ENCODE measurements at regions not wholly inside any gene's neighbourhood (a gene's known extent, or its start where the extent isn't known, plus 50 kb on each side); places are given as distances from the start of the nearest gene placed in this dataset.

- no peak for TF ChIP-seq TCF7 (CRISPR knock-in tag; IDR thresholded peaks at IDR 0.05; ENCODE audit: low read depth)
- TF ChIP-seq ELF4 (CRISPR knock-in tag; IDR thresholded peaks at IDR 0.05; ENCODE audit: low read depth): no peak
- TF ChIP-seq E2F5 (CRISPR knock-in tag; IDR thresholded peaks at IDR 0.05): no peak
Measured at GRCh38 chr13:90576067-90576466, 771.4 kb upstream of the MIR17HG start (continued).

- no peaks in the 10 kb centered on the region for H3K27me3 Mint-ChIP-seq (ENCODE audit: low read depth)
- no peaks in the 10 kb centered on the region for H3K9me3 Mint-ChIP-seq
- no peak for TF ChIP-seq ZNF317 (CRISPR knock-in tag; IDR thresholded peaks at IDR 0.05; ENCODE audit: borderline replicate concordance, low read depth)
- TF ChIP-seq, protein P1, sequence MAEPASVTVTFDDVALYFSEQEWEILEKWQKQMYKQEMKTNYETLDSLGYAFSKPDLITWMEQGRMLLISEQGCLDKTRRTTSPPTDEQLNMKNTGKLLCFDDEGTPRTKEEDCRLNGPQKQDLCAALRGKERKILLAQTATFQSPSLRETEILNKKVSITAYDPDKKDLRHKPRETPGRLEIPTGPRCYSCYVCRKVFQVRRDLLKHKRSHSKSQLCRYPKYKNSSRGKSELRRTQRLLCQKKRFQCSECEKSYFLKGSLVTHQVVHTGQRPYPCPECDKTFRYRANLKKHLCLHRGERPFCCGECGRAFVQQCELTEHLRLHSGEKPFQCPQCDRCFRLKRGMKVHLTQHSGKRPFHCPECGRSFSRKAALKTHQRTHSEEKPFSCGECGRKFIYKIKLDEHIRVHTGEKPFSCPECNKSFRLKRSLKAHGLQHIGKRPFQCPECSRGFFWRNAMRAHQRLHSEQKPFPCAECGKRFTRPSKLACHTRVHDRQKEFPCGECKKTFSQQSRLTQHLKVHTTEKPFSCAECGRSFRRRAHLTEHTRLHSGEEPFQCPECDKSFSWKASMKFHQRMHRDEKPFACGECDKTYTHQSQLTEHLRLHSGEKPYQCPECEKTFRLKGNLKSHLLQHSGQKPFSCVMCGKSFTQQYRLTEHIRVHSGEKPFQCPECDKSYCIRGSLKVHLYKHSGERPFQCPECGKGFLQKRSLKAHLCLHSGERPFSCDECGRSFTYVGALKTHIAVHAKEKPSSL (CRISPR knock-in tag; conservative IDR thresholded peaks at IDR 0.05): no peak
- no peak for TF ChIP-seq IRF1 (CRISPR knock-in tag; IDR thresholded peaks at IDR 0.05)
- TF ChIP-seq NR2C2 (CRISPR knock-in tag; IDR thresholded peaks at IDR 0.05): no peak
- TF ChIP-seq NFATC4 (CRISPR knock-in tag; IDR thresholded peaks at IDR 0.05): no peak
- no peak for TF ChIP-seq ETV6 (CRISPR knock-in tag; IDR thresholded peaks at IDR 0.05)
- no peak for TF ChIP-seq RORB (CRISPR knock-in tag; IDR thresholded peaks at IDR 0.05)
- TF ChIP-seq CBFB (CRISPR knock-in tag; IDR thresholded peaks at IDR 0.05; ENCODE audit: low read depth): no peak
- TF ChIP-seq SMAD3 (CRISPR knock-in tag; IDR thresholded peaks at IDR 0.05; ENCODE audit: borderline replicate concordance): no peak
- no peak for TF ChIP-seq HMGA2 (CRISPR knock-in tag; IDR thresholded peaks at IDR 0.05)
- no peak for TF ChIP-seq SOX15 (CRISPR knock-in tag; IDR thresholded peaks at IDR 0.05)
- TF ChIP-seq GABPB1 (CRISPR knock-in tag; IDR thresholded peaks at IDR 0.05): no peak
Measured at GRCh38 chr13:90577726-90578125, 769.8 kb upstream of the MIR17HG start.

DNA sequence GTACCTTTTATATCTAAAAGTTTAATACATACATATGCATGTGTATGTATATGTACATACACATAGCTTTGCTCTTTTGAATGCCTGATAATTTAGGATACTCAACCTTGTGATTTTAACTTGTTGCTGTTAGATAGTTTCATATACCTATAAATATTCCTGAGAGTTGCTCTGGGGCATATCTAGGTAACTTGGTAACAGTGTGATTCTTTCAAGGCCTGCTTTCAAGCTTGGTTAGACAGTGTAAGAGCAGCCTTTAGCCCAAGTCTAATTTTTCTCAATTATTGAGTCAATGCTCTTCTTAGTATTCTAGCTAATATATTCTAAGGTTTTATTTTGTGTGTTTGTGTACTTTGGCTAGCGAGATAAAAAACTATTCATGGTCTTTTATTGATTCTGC, 762.1 kb upstream of the MIR17HG start:
- ChIA-PET POLR2A (no interaction called here), CTCF (no interaction called here)
- ATAC-seq (no peak), DNase-seq (ENCODE audit: low spot score) (no peak)
- no peaks in the 10 kb centered on the region; the same call in 1 of the 2 replicates for H3K36me3 Mint-ChIP-seq
- no peak overlapping the region for H3K4me3 Mint-ChIP-seq
- H3K9me3 Mint-ChIP-seq: peaks cover 11% of the 10 kb centered on the region
- 0 out of 2 replicates have a peak, but pooled peaks cover 4% of the 10 kb centered on the region for H3K4me1 Mint-ChIP-seq
- H3K27ac Mint-ChIP-seq: no peak overlapping the region
- no peaks in the 10 kb centered on the region for H3K27me3 Mint-ChIP-seq (ENCODE audit: low read depth)
- TF ChIP-seq ZNF416 (CRISPR knock-in tag; IDR thresholded peaks at IDR 0.05): no peak
- TF ChIP-seq CDX4 (CRISPR knock-in tag; IDR thresholded peaks at IDR 0.05; ENCODE audit: borderline replicate concordance): no peak
- no peak for TF ChIP-seq MYBL2 (CRISPR knock-in tag; IDR thresholded peaks at IDR 0.05)
- no peak for TF ChIP-seq CREM (CRISPR knock-in tag; IDR thresholded peaks at IDR 0.05)
- TF ChIP-seq AR (CRISPR knock-in tag; IDR thresholded peaks at IDR 0.05): no peak
- no peak for TF ChIP-seq NR1H2 (CRISPR knock-in tag; IDR thresholded peaks at IDR 0.05)
- TF ChIP-seq GABPB1 (CRISPR knock-in tag; IDR thresholded peaks at IDR 0.05): no peak
- TF ChIP-seq ARID4B (CRISPR knock-in tag; IDR thresholded peaks at IDR 0.05; ENCODE audit: borderline replicate concordance): no peak

More at GRCh38 chr13:90577726-90578125, 769.8 kb upstream of the MIR17HG start:
- Mint-ChIP-seq H3K36me3 (no peaks in the 10 kb centered on the region), H3K4me1 (peaks cover 6% of the 10 kb centered on the region; the same call in 1 of the 2 replicates), H3K27ac (no peak overlapping the region), H3K4me3 (no peak overlapping the region)
- no peak for DNase-seq (ENCODE audit: low spot score)
- POLR2A ChIA-PET: no interaction called here
- no peak for ATAC-seq
- CTCF ChIA-PET: no interaction called here
